CD8-positive, alpha-beta memory T cell (primary cell): ENCODE measurements at regions not wholly inside any gene's neighbourhood (a gene's known extent, or its start where the extent isn't known, plus 50 kb on each side); places are given as distances from the start of the nearest gene placed in this dataset.

Experiments used
- CTCF ChIA-PET: fragments of 350-600 bp; sonication (Branson Sonifier 250); formaldehyde crosslinking; loops from one replicate; lab custom pipeline; 2021; ENCODE audit warnings: antibody characterized with exemption; lab: Charles Lee
- POLR2A ChIA-PET: fragments of 350-600 bp; sonication (Branson Sonifier 250); formaldehyde crosslinking; loops from one replicate; lab custom pipeline; 2021; ENCODE audit warnings: antibody characterized with exemption; lab: Charles Lee
- DNase-seq, 5 donors: peaks; one replicate each; pipeline versions ENCODE4 v3.0.0 to v3.0.0-alpha.2; 2020 to 2022; ENCODE audit warnings: mixed read lengths in 1 of 5
- H3K27ac ChIP-seq: one replicate; pipeline ENCODE4 v1.7.0; 2013; ENCODE audit warnings: low read depth, mild to moderate bottlenecking, low read length, moderate library complexity
- H3K27me3 ChIP-seq: 2 replicates; pipeline ENCODE4 v1.7.0; 2013; ENCODE audit warnings: low read length, mild to moderate bottlenecking; ENCODE audit not compliant: insufficient read depth, poor library complexity, severe bottlenecking
- H3K36me3 ChIP-seq: 2 replicates; pipeline ENCODE4 v1.7.0; 2013; ENCODE audit warnings: mild to moderate bottlenecking, low read length, moderate library complexity; ENCODE audit not compliant: insufficient read depth
- H3K4me1 ChIP-seq: 2 replicates; pipeline ENCODE4 v1.7.0; 2013; ENCODE audit warnings: mild to moderate bottlenecking, low read length, moderate library complexity; ENCODE audit not compliant: insufficient read depth
- H3K4me3 ChIP-seq: 2 replicates; pipeline ENCODE4 v1.7.0; 2013; ENCODE audit warnings: mild to moderate bottlenecking, low read length
- H3K9me3 ChIP-seq: 2 replicates; pipeline ENCODE4 v1.7.0; 2013; ENCODE audit warnings: mild to moderate bottlenecking, low read length
- H3K27ac Mint-ChIP-seq, 8 donors: one replicate each; pipeline ENCODE4 v1.8.0; 2020 to 2021; ENCODE audit warnings: mixed read lengths in 8 of 8, mild to moderate bottlenecking in 6 of 8, inconsistent platforms in 3 of 8, moderate library complexity in 3 of 8
- H3K27me3 Mint-ChIP-seq, 2 donors: one replicate each; pipeline ENCODE4 v1.8.0; 2020 to 2021; ENCODE audit warnings: mixed read lengths in 2 of 2, mild to moderate bottlenecking in 1 of 2, moderate library complexity in 1 of 2
- H3K36me3 Mint-ChIP-seq, 3 donors: one replicate each; pipeline ENCODE4 v1.8.0; 2020 to 2021; ENCODE audit warnings: mixed read lengths in 3 of 3, inconsistent platforms in 1 of 3, mild to moderate bottlenecking in 1 of 3
- H3K4me1 Mint-ChIP-seq, 3 donors: one replicate each; pipeline ENCODE4 v1.8.0; 2020 to 2021; ENCODE audit warnings: mixed read lengths in 3 of 3, inconsistent platforms in 1 of 3, mild to moderate bottlenecking in 1 of 3
- H3K4me3 Mint-ChIP-seq, 7 donors: one replicate each; pipeline ENCODE4 v1.8.0; 2020 to 2021; ENCODE audit warnings: mixed read lengths in 7 of 7, mild to moderate bottlenecking in 6 of 7, moderate library complexity in 4 of 7, inconsistent platforms in 2 of 7
- H3K9me3 Mint-ChIP-seq, 5 donors: one replicate each; pipeline ENCODE4 v1.8.0; 2020 to 2022; ENCODE audit warnings: mixed read lengths in 5 of 5, mild to moderate bottlenecking in 3 of 5, moderate library complexity in 2 of 5, inconsistent platforms in 1 of 5

DNA sequence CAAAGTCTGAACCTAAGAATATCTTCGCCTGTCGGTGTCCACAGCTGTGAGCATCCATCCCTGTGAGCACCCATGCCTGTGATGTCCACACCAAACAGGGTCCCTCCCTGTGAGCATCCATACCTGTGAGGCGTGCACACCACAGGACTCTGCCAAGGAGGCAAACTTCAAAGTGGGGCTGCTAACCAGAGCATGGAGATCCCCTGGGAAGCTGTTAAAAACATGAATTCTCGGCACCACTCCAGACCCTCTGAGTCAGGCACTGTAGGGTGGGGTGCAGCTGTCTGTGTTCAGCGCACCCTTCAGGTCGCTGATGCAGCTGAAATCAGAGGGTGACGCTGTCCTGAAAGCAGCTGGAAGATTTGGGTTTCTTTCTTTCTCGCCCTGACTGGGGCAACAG is 85.4 kb upstream of the NXT1 start:
- no peak for DNase-seq
- H3K9me3 Mint-ChIP-seq, result peaks cover 3 to 14% (median 6%) of the 10 kb centered on the region in 5 donors
- ChIA-PET POLR2A (no interaction called here), CTCF (no interaction called here)
- H3K27ac ChIP-seq, result no peak overlapping the region
- H3K4me1 Mint-ChIP-seq, result no peaks in the 10 kb centered on the region
- no peaks in the 10 kb centered on the region for H3K36me3 ChIP-seq
- no peak overlapping the region for H3K27ac Mint-ChIP-seq
- peaks cover 0 to 15% of the 10 kb centered on the region in 2 donors for H3K27me3 Mint-ChIP-seq
- no peak overlapping the region for H3K4me3 ChIP-seq
- H3K4me1 ChIP-seq, result no peaks in the 10 kb centered on the region
- no peaks in the 10 kb centered on the region for H3K27me3 ChIP-seq
- no peak overlapping the region for H3K4me3 Mint-ChIP-seq
- H3K9me3 ChIP-seq, result no peaks in the 10 kb centered on the region
- H3K36me3 Mint-ChIP-seq, result peaks cover 0 to 7% (median 0%) of the 10 kb centered on the region in 3 donors

- POLR2A ChIA-PET, result no interaction called here
- no peaks in the 10 kb centered on the region for H3K4me1 Mint-ChIP-seq
- DNase-seq, result no peak
These were observed 86.0 kb upstream of the NXT1 start for GRCh38 chr20:23264545-23264944.

GRCh38 chr20:23260181-23260840 is 90.3 kb upstream of the NXT1 start:
- H3K4me3 ChIP-seq, result no peak overlapping the region
- H3K9me3 ChIP-seq, result no peaks in the 10 kb centered on the region
- ChIA-PET POLR2A (no interaction called here), CTCF (no interaction called here)
- H3K27me3 Mint-ChIP-seq, result peaks cover 6 to 9% of the 10 kb centered on the region in 2 donors
- peaks cover 0 to 4% (median 3%) of the 10 kb centered on the region in 5 donors for H3K9me3 Mint-ChIP-seq
- no peak for DNase-seq
- no peak overlapping the region for H3K27ac Mint-ChIP-seq
- no peaks in the 10 kb centered on the region for H3K27me3 ChIP-seq
- H3K4me1 ChIP-seq, result no peaks in the 10 kb centered on the region
- H3K4me3 Mint-ChIP-seq, result no peak overlapping the region
- H3K36me3 Mint-ChIP-seq, result no peaks in the 10 kb centered on the region
- H3K4me1 Mint-ChIP-seq, result no peaks in the 10 kb centered on the region
- no peak overlapping the region for H3K27ac ChIP-seq
- no peaks in the 10 kb centered on the region for H3K36me3 ChIP-seq

More at GRCh38 chr20:23264545-23264944, 86.0 kb upstream of the NXT1 start:
- Histone ChIP-seq H3K4me3 (no peak overlapping the region), H3K27ac (no peak overlapping the region), H3K36me3 (no peaks in the 10 kb centered on the region), H3K9me3 (no peaks in the 10 kb centered on the region), H3K4me1 (no peaks in the 10 kb centered on the region), H3K27me3 (no peaks in the 10 kb centered on the region)
- CTCF ChIA-PET, result no interaction called here
- Mint-ChIP-seq H3K4me3 (no peak overlapping the region), H3K36me3 (peaks cover 0 to 7% (median 0%) of the 10 kb centered on the region in 3 donors), H3K9me3 (peaks cover 3 to 14% (median 6%) of the 10 kb centered on the region in 5 donors), H3K27ac (no peak overlapping the region), H3K27me3 (peaks cover 0 to 13% of the 10 kb centered on the region in 2 donors)

- CTCF ChIA-PET, result no interaction called here
- POLR2A ChIA-PET, result no interaction called here
- Mint-ChIP-seq H3K9me3 (peaks cover 0 to 3% (median under 1%) of the 10 kb centered on the region in 5 donors), H3K27ac (no peak overlapping the region), H3K4me3 (no peak overlapping the region), H3K36me3 (no peaks in the 10 kb centered on the region), H3K4me1 (no peaks in the 10 kb centered on the region), H3K27me3 (peaks cover 11 to 14% of the 10 kb centered on the region in 2 donors)
- Histone ChIP-seq H3K4me1 (no peaks in the 10 kb centered on the region), H3K9me3 (no peaks in the 10 kb centered on the region), H3K4me3 (no peak overlapping the region), H3K36me3 (no peaks in the 10 kb centered on the region), H3K27ac (no peak overlapping the region), H3K27me3 (no peaks in the 10 kb centered on the region)
- DNase-seq, result no peak
These were observed 91.9 kb upstream of the NXT1 start for GRCh38 chr20:23258747-23259121.

- no peaks in the 10 kb centered on the region for H3K9me3 Mint-ChIP-seq
- Histone ChIP-seq H3K4me3 (no peak overlapping the region), H3K9me3 (no peaks in the 10 kb centered on the region), H3K4me1 (no peaks in the 10 kb centered on the region), H3K36me3 (no peaks in the 10 kb centered on the region), H3K27ac (no peak overlapping the region), H3K27me3 (no peaks in the 10 kb centered on the region)
- POLR2A ChIA-PET, result no interaction called here
- no peaks in the 10 kb centered on the region for H3K36me3 Mint-ChIP-seq
- DNase-seq, result no peak
- peaks cover 11 to 14% of the 10 kb centered on the region in 2 donors for H3K27me3 Mint-ChIP-seq
- CTCF ChIA-PET, result no interaction called here
- H3K27ac Mint-ChIP-seq, result no peak overlapping the region
- H3K4me3 Mint-ChIP-seq, result no peak overlapping the region
- H3K4me1 Mint-ChIP-seq, result no peaks in the 10 kb centered on the region
These were observed 92.5 kb upstream of the NXT1 start for GRCh38 chr20:23257848-23258746.

GRCh38 chr20:23257106-23257761 is 93.4 kb upstream of the NXT1 start:
- H3K9me3 Mint-ChIP-seq, result no peaks in the 10 kb centered on the region
- CTCF ChIA-PET, result no interaction called here
- no peaks in the 10 kb centered on the region for H3K4me1 ChIP-seq
- no peaks in the 10 kb centered on the region for H3K36me3 Mint-ChIP-seq
- no peaks in the 10 kb centered on the region for H3K4me1 Mint-ChIP-seq
- H3K27me3 ChIP-seq, result no peaks in the 10 kb centered on the region
- H3K27me3 Mint-ChIP-seq, result peaks cover 11 to 15% of the 10 kb centered on the region in 2 donors
- H3K36me3 ChIP-seq, result no peaks in the 10 kb centered on the region
- H3K9me3 ChIP-seq, result no peaks in the 10 kb centered on the region
- H3K4me3 Mint-ChIP-seq, result no peak overlapping the region
- POLR2A ChIA-PET, result no interaction called here
- no peak overlapping the region for H3K27ac ChIP-seq
- no peak overlapping the region for H3K27ac Mint-ChIP-seq
- DNase-seq, result no peak
- no peak overlapping the region for H3K4me3 ChIP-seq

- no peaks in the 10 kb centered on the region for H3K9me3 ChIP-seq
- CTCF ChIA-PET, result no interaction called here
These were observed 94.7 kb upstream of the NXT1 start for GRCh38 chr20:23255716-23256385.

More at GRCh38 chr20:23255716-23256385, 94.7 kb upstream of the NXT1 start:
- Histone ChIP-seq H3K4me1 (no peaks in the 10 kb centered on the region), H3K4me3 (no peak overlapping the region), H3K27ac (no peak overlapping the region), H3K36me3 (no peaks in the 10 kb centered on the region), H3K27me3 (no peaks in the 10 kb centered on the region)
- H3K27me3 Mint-ChIP-seq, result peaks cover 11 to 21% of the 10 kb centered on the region in 2 donors
- H3K9me3 Mint-ChIP-seq, result no peaks in the 10 kb centered on the region
- no peak overlapping the region for H3K27ac Mint-ChIP-seq
- H3K4me1 Mint-ChIP-seq, result no peaks in the 10 kb centered on the region
- POLR2A ChIA-PET, result no interaction called here
- no peak for DNase-seq
- H3K36me3 Mint-ChIP-seq, result no peaks in the 10 kb centered on the region
- H3K4me3 Mint-ChIP-seq, result no peak overlapping the region
